K562 (cell line): ENCODE measurements at regions not wholly inside any gene's neighbourhood (a gene's known extent, or its start where the extent isn't known, plus 50 kb on each side); places are given as distances from the start of the nearest gene placed in this dataset.

Source experiments
- ATAC-seq: fragments of 200-7000 bp; cut with Tn5 transposase; 3 replicates; pipeline ENCODE4 v1.9.1; 2020; ENCODE audit warnings: moderate library complexity
- BruUV-seq: library from RNA; stranded (reverse); fragments of 400-500 nt; replicated peaks from 2 replicates; lab custom pipeline; 2021; lab: Mats Ljungman, UMichigan
- CTCF ChIA-PET: fragments of 300-600 bp; formaldehyde crosslinking; extraction: SDS; loops from one replicate; lab custom pipeline; 2021; ENCODE audit warnings: low intra/inter-chr PET ratio; lab: Yijun Ruan, JAX
- POLR2A ChIA-PET: fragments of 300-600, 350-650 bp; sonication (Branson Sonifier 250); formaldehyde crosslinking; extraction: SDS; loops from one replicate; lab custom pipeline; 2021; ENCODE audit warnings: antibody characterized with exemption, inconsistent platforms; lab: Yijun Ruan, JAX
- DNase-seq, 4 experiments: peaks; one replicate each; pipeline versions ENCODE4 v3.0.0 to v3.0.0-alpha.2; 2011 to 2018; ENCODE audit warnings: low spot score in 3 of 4, mixed read lengths in 3 of 4; ENCODE audit errors: extremely low read depth in 1 of 4
- FAIRE-seq: peaks from 2 replicates; lab custom pipeline; 2011; peaks lifted over from hg19 to GRCh38; lab: Jason Lieb, UNC
- H2AFZ ChIP-seq: 2 replicates; pipeline ENCODE4 v1.6.0; 2011; ENCODE audit warnings: low read depth, low read length, control low read depth, inconsistent platforms
- H3K27ac ChIP-seq: fragments of 200-600 bp; 3 replicates; pipeline ENCODE4 v1.8.0; 2011; ENCODE audit warnings: low read depth, mild to moderate bottlenecking, control low read depth, inconsistent platforms, low read length, moderate library complexity, mixed read lengths; ENCODE audit errors: extremely low read depth
- H3K27me3 ChIP-seq, 2 experiments: fragments of 300-600 bp in 1 of 2; 2 replicates in 1 of 2; 3 replicates in 1 of 2; pipeline versions ENCODE4 v1.6.0 to v1.8.0; 2011; ENCODE audit warnings: inconsistent platforms in 2 of 2, low read length in 2 of 2, mild to moderate bottlenecking in 1 of 2, mixed read lengths in 1 of 2, moderate library complexity in 1 of 2; ENCODE audit not compliant: control insufficient read depth in 2 of 2, insufficient read depth in 2 of 2
- H3K36me3 ChIP-seq: fragments of 300-600 bp; 3 replicates; pipeline ENCODE4 v1.8.0; 2011; ENCODE audit warnings: mild to moderate bottlenecking, low read length, inconsistent platforms; ENCODE audit not compliant: control insufficient read depth, insufficient read depth
- H3K4me1 ChIP-seq, 2 experiments: fragments of 200-600 bp in 1 of 2; replicated peaks in 1 of 2; 2 replicates in 1 of 2; 3 replicates in 1 of 2; pipeline versions ENCODE4 v1.5.1 to v1.8.0; 2011; ENCODE audit warnings: inconsistent platforms in 2 of 2, low read length in 2 of 2, mild to moderate bottlenecking in 1 of 2, mixed read lengths in 1 of 2, moderate library complexity in 1 of 2; ENCODE audit not compliant: control insufficient read depth in 2 of 2, insufficient read depth in 2 of 2
- H3K4me2 ChIP-seq: 2 replicates; pipeline ENCODE4 v1.6.1; 2011; ENCODE audit warnings: low read length, control low read depth, inconsistent platforms, mixed read lengths; ENCODE audit not compliant: insufficient read depth
- H3K4me3 ChIP-seq: fragments of 200-600 bp; sonication (generic), shearing (Covaris generic); 2 replicates; pipeline ENCODE4 v1.5.1; 2016; ENCODE audit warnings: control low read depth, inconsistent platforms
- H3K79me2 ChIP-seq: fragments of 200-600 bp; 3 replicates; pipeline ENCODE4 v1.8.0; 2011; ENCODE audit warnings: low read length, inconsistent platforms; ENCODE audit not compliant: control insufficient read depth, insufficient read depth
- H3K9ac ChIP-seq, 2 experiments: 2 replicates each; pipeline versions ENCODE4 v1.6.0 to v1.6.1; 2011; ENCODE audit warnings: low read depth in 2 of 2, low read length in 2 of 2, control low read depth in 1 of 2, inconsistent platforms in 1 of 2, mild to moderate bottlenecking in 1 of 2, mixed read lengths in 1 of 2; ENCODE audit not compliant: insufficient read depth in 1 of 2
- H3K9me1 ChIP-seq: one replicate; pipeline ENCODE4 v1.6.0; 2011; ENCODE audit warnings: inconsistent platforms, mild to moderate bottlenecking, low read length, moderate library complexity; ENCODE audit not compliant: control insufficient read depth, insufficient read depth
- H3K9me3 ChIP-seq: replicated peaks from 2 replicates; pipeline ENCODE4 v1.5.1; 2011; ENCODE audit warnings: low read depth, low read length, inconsistent platforms; ENCODE audit not compliant: control insufficient read depth, insufficient read depth
- H4K20me1 ChIP-seq: replicated peaks from 2 replicates; pipeline ENCODE4 v1.6.1; 2011; ENCODE audit warnings: low read length, inconsistent platforms, mixed read lengths; ENCODE audit not compliant: control insufficient read depth, insufficient read depth
- ATF1 ChIP-seq, 2 experiments: fragments of 450-650 bp in 1 of 2; IDR thresholded peaks; 2 replicates each; pipeline ENCODE4 v1.6.1; 2016; ENCODE audit warnings: missing compliant biosample characterization in 1 of 2, missing genetic modification characterization in 1 of 2
- FOXJ3 ChIP-seq: sonication (generic); formaldehyde crosslinking; IDR thresholded peaks from 2 replicates; pipeline ENCODE4 v1.4.0; 2020; ENCODE audit warnings: mild to moderate bottlenecking, missing genetic modification reagents
- TEAD1 ChIP-seq, 2 experiments: fragments of 450-650 bp in 1 of 2; sonication (generic) in 1 of 2; formaldehyde crosslinking; IDR thresholded peaks; 2 replicates each; pipeline versions ENCODE4 v1.4.0 to v1.8.0; 2020 to 2022; ENCODE audit warnings: mild to moderate bottlenecking in 2 of 2, missing genetic modification reagents in 1 of 2
- TFAM ChIP-seq: fragments of 250-450 bp; sonication (Bioruptor Pico); conservative IDR thresholded peaks from 2 replicates; pipeline ENCODE4 v1.5.0; 2021; ENCODE audit warnings: mild to moderate bottlenecking, moderate library complexity
- ZNF184 ChIP-seq: sonication (generic); formaldehyde crosslinking; IDR thresholded peaks from 2 replicates; pipeline ENCODE4 v1.5.0; 2020; ENCODE audit warnings: missing genetic modification reagents
- ZNF445 ChIP-seq: fragments of 250-450 bp; sonication (Bioruptor Pico); IDR thresholded peaks from 2 replicates; pipeline ENCODE4 v1.4.0; 2020; ENCODE audit warnings: low read depth, mild to moderate bottlenecking, moderate library complexity
- ZNF780A ChIP-seq: fragments of 250-450 bp; sonication (Bioruptor Pico); IDR thresholded peaks from 2 replicates; pipeline ENCODE4 v1.5.0; 2021; ENCODE audit warnings: mild to moderate bottlenecking
- WGBS: fragments of 100-300 bp; shearing (Covaris generic); methylation state at CpG from one replicate; pipeline ENCODE4 v1.1.6; 2016; ENCODE audit warnings: low coverage, mixed read lengths; ENCODE audit not compliant: insufficient coverage; ENCODE audit errors: missing lambda C conversion rate; 5-methylcytosine and 5-hydroxymethylcytosine counted together
- in situ Hi-C: fragments of 300-500 bp; cut with MboI; formaldehyde crosslinking; loops from 4 replicates; pipeline ENCODE4 v1.15.0; 2018; ENCODE audit warnings: inconsistent platforms, mixed read lengths
- intact Hi-C: fragments of 100-400 bp; cut with micrococcal nuclease; formaldehyde crosslinking; loops from 2 replicates; pipeline ENCODE4 v1.14.2; 2022
- TF ChIP-seq, protein P1 (sequence below): IDR thresholded peaks from 2 replicates; pipeline ENCODE4 v1.6.1; 2014; ENCODE audit warnings: antibody characterized with exemption

DNA sequence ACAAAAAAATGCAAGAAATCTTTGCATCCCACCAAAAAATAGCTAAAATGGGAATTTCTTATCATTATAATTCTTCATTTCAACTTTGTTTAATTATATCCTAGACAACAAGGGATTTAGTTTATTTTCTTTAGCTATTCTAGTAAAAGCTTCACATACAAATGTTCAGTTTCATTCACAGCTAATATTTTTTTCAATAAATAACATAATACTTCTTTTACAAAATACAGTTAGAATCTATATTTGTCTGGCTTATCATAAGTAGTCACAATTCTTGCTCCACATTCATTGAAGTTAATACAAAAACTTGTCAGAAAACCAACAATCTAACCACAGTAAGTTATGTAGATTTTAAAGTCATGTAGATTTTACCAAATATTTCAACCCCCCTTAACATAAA lies 414.4 kb downstream of the FAT4 start (continued):
- TF ChIP-seq ZNF445 (CRISPR knock-in tag): no peak
- TF ChIP-seq TEAD1 (CRISPR knock-in tag; IDR thresholded peaks at IDR 0.05): no peak

DNA sequence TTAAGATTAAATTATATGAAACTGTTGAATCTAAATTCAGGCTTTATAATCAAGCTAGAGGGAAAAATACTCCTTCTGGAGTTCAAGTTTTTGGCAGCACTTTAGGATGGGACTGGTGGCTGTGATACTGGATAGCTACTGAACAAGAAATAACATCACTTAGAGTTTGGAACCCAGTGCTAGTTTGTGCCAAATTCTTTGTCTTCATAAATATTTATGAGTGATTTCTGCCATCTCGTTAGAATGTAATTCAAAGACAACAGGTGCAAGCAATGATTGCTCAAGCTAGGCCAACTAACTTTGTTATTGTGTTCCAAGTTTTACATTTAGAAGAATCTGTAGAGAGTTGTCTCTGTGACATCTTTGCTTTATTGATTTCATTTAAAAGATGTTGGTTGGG lies 417.9 kb downstream of the FAT4 start:
- Histone ChIP-seq H4K20me1 (no peaks in the 10 kb centered on the region), H3K4me3 (no peak overlapping the region), H3K79me2 (no peaks in the 10 kb centered on the region), H3K9ac (no peak overlapping the region), H3K27ac (no peak overlapping the region), H3K36me3 (no peaks in the 10 kb centered on the region), H3K4me2 (no peak overlapping the region), H3K27me3 (no peaks in the 10 kb centered on the region), H3K9me1 (no peaks in the 10 kb centered on the region), H2AFZ (no peak overlapping the region), H3K4me1 (no peaks in the 10 kb centered on the region), H3K9me3 (no peaks in the 10 kb centered on the region)
- DNase-seq: no peak
- TF ChIP-seq ZNF184 (CRISPR knock-in tag) (no peak), ZNF780A (CRISPR knock-in tag) (no peak), FOXJ3 (CRISPR knock-in tag) (no peak), ATF1 (CRISPR knock-in tag; IDR thresholded peaks at IDR 0.05) (no peak), ATF1 (tag; IDR thresholded peaks at IDR 0.05) (no peak), TFAM (CRISPR knock-in tag) (no peak)
- TF ChIP-seq, protein P1, sequence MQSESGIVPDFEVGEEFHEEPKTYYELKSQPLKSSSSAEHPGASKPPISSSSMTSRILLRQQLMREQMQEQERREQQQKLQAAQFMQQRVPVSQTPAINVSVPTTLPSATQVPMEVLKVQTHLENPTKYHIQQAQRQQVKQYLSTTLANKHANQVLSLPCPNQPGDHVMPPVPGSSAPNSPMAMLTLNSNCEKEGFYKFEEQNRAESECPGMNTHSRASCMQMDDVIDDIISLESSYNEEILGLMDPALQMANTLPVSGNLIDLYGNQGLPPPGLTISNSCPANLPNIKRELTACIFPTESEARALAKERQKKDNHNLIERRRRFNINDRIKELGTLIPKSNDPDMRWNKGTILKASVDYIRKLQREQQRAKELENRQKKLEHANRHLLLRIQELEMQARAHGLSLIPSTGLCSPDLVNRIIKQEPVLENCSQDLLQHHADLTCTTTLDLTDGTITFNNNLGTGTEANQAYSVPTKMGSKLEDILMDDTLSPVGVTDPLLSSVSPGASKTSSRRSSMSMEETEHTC: no peak
- in situ Hi-C loops (loop anchor here (25.0 kb wide), 1 partner anchor 420 kb away; the partner anchor contains the start of gene FAT4), intact Hi-C loops (no loop called here)
- no peak for ATAC-seq
- ChIA-PET POLR2A (no interaction called here), CTCF (no interaction called here)
- no TSS peak for BruUV-seq
- no peak for FAIRE-seq
- 0% methylated on average over 1 of the region's 1 CpG for WGBS
